ENCODE measurements at regions not wholly inside any gene's neighbourhood (a gene's known extent, or its start where the extent isn't known, plus 50 kb on each side); places are given as distances from the start of the nearest gene placed in this dataset.
A peak's percentile ranks its signal among the peaks of the same experiment; 100 is the strongest.

DNA sequence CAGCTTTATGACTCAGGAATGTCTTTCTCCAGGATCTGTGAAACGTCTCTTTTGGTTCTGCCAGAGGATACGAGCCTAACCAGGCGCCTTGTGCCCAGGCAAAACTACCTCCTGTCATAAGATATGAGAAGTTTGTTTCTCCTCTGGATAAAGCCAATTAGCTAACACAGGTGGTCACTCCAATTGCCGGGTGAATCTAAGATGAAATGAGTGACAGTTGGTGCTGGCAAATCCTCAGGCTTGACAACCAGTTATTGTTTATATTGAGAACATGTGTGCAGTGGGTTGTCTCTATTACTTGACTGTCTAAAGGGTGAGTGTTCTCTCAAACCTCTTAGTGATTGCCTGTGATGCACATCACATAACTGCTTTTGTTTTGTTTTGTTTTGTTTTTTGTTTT, 449.1 kb downstream of the XPNPEP1 start:
- no peak for DNase-seq

DNA sequence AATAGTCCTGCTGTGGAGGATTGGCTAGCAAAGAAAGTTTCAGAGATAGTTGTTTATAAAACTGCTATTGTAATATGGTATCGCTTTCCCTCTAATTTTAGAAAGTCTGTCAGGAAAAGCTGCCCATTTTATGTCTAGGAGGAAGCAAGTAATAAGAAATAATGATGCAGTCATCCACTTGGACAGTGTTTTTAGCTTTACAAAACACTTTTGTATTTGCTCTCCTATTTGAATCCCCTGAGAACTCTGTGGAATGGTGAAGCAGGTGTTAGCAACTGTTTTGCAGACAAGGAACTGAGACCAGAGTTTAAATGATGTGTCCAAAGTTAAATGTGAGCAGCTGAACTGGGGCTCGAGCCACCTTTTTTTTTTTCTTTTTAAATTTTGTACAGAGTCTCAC, 455.8 kb downstream of the XPNPEP1 start:
- no peak for DNase-seq

DNA sequence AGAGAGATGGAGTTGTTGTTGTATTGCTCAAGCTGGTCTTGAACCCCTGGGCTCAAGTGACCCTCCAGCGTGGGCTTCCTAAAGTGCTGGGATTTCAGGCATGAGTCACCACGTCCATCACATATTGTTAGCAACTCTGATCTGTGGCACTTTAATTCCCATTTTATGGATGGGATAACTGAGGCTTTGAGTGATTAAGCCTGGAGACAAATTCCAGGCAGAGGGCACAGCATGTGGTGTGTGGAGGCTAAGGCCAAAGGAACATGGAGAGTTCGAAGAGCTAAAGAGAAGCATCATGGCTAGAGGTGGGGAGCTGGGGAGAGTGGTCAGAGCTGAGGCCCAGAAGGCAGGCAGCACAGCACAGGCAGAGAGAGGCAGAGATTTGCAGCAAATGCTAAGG, 458.4 kb downstream of the XPNPEP1 start:
- DNase-seq = no peak

GRCh38 chr10:109457302-109457638, 466.0 kb downstream of the XPNPEP1 start:
- DNase-seq = no peak

- DNase-seq = no peak
Observed at GRCh38 chr10:109456566-109457301, 466.6 kb downstream of the XPNPEP1 start.

- DNase-seq = no peak
Observed at GRCh38 chr10:109454691-109455090, 468.6 kb downstream of the XPNPEP1 start.

GRCh38 chr10:109451879-109452278, 471.4 kb downstream of the XPNPEP1 start:
- no peak for DNase-seq

DNA sequence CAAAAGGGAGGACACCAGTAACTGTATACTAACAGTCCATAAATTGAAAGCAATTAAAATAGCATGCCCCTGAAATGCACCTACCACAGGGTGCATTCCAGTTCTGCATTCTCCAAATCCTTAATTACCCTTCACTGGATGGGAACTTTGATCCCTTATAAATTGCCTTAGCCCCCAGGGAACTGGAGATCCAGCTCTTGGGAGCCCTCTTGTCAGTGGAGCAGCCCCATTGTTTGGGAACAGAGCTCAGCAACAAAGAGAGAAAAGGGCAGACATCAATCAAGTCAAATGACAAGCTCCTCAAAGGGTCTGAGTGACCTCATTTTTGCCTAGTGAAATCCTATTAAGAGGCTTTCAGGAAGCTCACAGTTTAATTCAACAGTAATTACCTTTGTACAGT, 472.6 kb downstream of the XPNPEP1 start:
- DNase-seq = peak; percentile 69

DNA sequence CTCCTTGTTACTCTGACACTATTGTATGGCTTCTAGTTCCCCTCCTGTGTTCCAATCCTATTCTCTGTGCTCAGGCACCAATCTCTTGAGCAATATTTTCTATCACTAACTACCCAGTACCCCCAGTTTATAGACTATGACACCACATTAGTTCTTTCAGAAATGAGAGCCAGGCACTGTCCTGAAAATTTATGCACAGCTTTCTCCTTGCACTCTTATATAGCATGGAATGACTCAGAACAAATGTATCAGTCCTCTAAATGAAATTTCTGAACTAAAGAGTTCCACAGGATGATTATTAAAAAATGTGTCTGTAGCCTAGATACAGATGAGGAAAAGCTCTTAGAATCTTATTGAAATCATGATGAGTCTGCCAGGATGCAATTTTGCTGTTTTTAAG, 489.9 kb downstream of the XPNPEP1 start:
- DNase-seq = no peak

DNA sequence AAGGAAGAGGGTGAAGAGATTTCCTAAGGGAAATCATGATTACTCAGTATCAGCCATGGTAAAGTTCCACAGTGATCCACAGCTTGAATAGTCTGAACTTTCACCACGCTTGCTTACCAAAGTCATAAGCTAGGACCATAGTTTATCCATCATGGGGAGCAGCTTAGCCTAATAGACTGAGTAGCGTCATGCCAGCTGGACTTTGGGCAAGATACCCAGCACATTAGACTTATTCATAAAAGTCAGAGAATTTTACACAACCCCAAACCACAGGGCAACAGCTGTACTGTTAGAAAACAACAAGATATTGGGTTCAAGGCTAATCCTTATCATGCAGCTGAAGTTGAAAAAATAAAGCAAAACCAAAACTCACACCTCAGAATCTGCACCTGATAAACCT, 491.0 kb downstream of the XPNPEP1 start:
- DNase-seq = no peak

- no peak for DNase-seq
Observed at GRCh38 chr10:109430799-109431198, 492.5 kb downstream of the XPNPEP1 start.

- DNase-seq = no peak
Observed at GRCh38 chr10:109430043-109430760, 493.1 kb downstream of the XPNPEP1 start.

GRCh38 chr10:109428775-109429491, 494.4 kb downstream of the XPNPEP1 start:
- DNase-seq = no peak

DNA sequence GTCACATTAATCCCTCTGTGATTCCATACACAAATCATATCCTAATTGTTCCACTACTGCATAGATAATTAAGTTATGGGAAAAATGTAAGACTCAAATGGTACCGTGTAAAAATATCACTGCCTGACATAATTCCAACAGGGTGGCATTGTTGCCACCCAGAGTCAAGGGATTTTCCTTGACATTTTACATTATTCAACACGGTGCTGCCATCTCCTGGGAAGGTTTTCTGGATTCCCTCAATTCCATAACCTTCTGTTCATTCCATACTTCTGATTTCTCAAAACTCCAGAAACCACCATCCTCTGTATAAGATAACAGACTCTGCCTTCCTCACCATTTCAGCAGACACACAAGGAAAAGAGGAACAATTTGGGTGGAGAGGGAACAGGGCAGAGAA, 495.9 kb downstream of the XPNPEP1 start:
- DNase-seq = no peak

- DNase-seq = no peak
Observed at GRCh38 chr10:109426987-109427386, 496.3 kb downstream of the XPNPEP1 start.

GRCh38 chr10:109418795-109419194, 504.5 kb downstream of the XPNPEP1 start:
- no peak for DNase-seq

DNA sequence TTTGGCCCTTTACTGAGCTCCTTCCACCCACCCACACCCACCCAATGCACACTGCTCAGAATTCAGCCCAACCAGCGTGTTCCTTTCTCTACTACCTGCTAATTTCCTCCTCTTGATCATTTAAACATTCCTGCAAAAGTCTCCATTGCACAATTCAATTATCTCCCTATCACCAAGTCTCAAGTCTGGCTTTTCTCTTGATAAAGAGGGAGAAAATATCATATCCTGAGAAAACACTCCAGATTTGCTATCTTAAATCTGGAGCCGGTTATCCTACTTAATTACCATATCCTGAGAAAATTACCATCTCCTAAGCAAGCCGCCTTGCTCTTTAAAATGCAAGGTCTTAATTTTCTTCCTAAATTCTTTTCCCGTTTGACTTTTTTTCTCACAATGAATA, 505.5 kb downstream of the XPNPEP1 start:
- no peak for DNase-seq

- DNase-seq = no peak
Observed at GRCh38 chr10:109412353-109412752, 511.0 kb downstream of the XPNPEP1 start.

- DNase-seq = no peak
Observed at GRCh38 chr10:109411917-109412316, 511.4 kb downstream of the XPNPEP1 start.

GRCh38 chr10:109405338-109405737, 518.0 kb downstream of the XPNPEP1 start:
- DNase-seq = no peak

DNA sequence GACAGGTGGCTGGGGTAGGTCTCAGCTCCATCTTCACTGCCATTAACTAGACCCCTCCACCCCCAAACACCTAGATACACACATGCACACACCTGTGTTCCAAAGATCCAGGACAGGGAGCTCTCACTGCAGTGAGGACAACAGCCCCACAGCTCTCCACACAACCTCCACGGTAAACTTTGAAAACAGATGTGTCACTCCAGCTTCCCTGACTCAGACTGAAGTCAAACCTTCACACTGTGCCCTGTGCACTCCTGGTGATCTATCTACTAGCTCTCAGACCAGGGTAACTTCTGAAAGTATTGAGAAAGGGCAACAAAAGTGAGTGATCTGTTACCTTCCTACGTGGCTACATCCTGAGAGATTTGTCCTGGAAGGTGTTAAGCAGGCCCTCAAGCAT, 519.8 kb downstream of the XPNPEP1 start:
- no peak for DNase-seq

DNA sequence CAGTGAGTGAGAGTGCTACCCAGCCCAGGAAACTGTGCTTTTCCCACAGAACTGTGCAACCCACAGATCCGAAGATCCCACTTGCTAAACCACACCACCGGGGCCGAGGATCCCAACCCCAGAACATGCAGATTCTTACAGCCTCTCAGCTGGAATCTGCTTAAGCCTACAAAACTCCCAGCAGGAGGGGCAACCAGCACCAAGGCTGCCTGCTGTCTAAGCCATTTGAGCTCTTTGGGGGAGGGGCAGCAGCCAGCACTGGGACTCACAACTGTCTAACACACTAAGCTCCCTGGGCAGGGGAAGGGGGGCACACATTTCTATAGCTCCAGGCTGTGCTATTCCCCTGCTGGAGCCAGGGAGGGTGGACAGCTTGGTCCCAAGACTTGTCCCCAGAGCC, 529.9 kb downstream of the XPNPEP1 start:
- peak; percentile 0 for DNase-seq

- DNase-seq = no peak
Observed at GRCh38 chr10:109386921-109387320, 536.4 kb downstream of the XPNPEP1 start.

GRCh38 chr10:109386101-109386500, 537.2 kb downstream of the XPNPEP1 start:
- no peak for DNase-seq

All from NCI-H69 (cell line).